GM04503 (cell line): ENCODE measurements at regions not wholly inside any gene's neighbourhood (a gene's known extent, or its start where the extent isn't known, plus 50 kb on each side); places are given as distances from the start of the nearest gene placed in this dataset.
"Not testable (repeated sequence)": the region's sequence is repeated elsewhere in the genome, so short reads cannot be mapped to it uniquely, and the experiment has no call there.

ENCODE experiments used
- DNase-seq: peaks from one replicate; pipeline ENCODE4 v3.0.0-alpha.2; 2012; ENCODE audit warnings: low read depth

DNA sequence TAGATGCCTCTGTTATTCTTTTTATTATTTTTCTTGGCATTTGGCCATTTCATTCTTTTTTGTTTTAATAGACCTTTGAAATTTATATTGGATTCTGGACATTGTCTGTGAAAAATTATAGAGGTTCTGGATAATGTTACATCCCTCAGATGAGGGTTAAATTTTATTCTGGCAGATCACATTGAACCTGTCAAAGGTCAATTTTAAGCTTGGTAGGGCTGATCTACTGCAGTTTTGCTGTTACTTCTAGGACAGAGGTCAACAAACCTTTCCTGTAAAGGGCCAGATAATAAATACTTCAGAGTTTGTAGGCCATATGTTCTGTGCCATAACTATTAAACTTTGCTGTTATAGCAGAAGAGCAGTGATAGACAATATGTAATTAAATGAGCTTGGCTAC, 318.9 kb upstream of the DPPA4 start:
- DNase-seq: no peak

DNA sequence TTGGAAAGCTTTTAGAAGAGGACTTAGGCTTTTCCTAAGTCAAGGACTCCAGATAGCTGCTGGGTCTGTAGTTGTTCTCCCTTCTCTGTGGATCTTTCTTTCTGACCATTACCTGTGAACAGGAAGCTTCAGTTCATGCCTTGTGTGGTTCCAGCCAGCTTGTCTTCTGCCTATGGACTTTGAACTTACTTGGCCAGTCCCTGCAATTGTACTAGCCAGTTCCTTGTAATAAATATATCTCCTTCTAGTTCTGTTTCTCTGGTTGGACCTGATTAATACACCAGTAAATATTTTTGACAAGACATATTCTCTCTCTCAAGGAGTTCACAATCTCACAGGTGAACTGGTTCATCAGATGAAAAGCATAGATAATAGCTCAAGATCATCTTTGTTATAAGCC, 341.3 kb upstream of the DPPA4 start:
- DNase-seq: no peak

DNA sequence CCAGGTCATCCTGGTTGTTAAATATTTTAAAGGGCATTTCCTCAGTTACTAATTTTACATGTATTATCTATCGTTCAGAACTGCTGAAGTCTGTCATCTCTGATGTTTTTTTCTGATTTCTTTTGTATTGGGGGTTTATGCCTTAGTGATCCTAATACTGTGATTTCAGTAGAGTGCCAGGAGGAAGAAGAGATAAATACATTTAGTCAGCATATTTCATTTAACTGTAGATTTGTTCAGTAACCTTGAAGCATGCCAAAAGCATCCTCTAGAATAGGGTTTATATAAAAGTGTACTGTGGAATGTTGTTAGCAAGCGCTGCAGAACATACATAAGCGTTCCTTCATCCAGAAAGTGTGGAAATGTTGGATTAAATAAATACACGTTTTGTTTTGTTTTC, 342.3 kb upstream of the DPPA4 start:
- DNase-seq: no peak

DNA sequence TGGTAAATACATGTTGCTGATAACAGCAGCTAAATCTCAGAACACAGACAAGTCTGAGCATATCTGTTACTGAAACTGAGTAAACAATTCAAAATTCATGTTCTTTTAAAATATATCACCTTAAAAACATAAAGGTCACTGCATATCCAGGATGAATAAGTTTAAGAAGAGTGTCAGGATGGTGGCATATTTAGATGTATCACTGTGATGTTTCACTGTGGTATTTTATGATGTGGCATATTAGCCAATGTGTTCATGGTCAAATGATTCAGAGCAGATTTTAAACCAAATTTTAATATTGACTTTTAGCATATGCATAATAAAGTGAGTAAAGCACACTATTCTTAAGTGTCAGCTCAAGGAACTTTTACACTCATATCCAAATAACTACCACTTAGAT, 346.4 kb upstream of the DPPA4 start:
- no peak for DNase-seq

DNA sequence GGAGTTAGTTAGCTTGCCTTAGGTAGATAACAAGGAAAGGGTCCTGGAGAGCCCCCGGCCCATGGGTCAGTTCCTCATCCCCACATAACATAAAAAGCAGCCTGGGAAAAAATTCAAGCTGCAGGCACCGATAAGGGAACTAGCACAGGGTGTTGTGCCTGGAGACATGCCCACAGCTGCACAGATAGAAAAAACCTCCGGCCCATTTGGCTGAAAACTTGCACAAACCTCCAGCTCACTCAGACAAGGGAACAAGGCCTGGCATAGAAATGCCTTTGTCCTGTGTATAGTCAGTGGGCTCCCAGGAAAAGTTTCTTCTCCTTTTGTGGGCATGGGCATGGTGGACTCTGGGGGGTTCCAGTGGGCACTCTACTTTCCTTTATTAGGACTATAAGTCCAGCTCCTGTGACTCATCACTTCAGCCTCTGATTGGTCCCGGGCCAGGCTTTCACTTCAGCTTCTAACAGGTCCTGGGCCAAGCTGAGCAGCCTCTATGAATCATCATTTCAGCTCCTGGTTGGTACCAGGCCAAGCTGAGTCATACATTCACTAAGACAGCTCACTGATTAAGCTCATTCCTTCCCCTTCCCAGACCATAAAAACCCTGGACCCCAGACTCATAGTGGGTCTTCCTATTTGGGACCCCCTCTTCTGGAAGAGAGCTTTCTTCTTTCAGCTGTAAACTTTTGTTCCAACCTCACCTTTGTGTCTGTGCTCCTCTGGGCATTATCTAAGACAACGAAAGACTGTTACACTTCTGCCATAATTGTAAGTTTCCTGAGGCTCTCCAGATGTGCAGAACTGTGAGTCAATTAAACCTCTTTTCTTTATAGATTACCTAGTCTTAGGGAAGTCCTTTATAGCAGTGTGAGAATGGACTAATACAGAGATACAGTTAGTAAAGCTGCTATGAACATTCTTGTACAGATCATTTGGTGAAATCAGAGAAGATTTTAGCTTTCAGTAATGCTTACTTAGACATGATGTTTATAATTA, 348.0 kb upstream of the DPPA4 start:
- peak; percentile 91 for DNase-seq

DNA sequence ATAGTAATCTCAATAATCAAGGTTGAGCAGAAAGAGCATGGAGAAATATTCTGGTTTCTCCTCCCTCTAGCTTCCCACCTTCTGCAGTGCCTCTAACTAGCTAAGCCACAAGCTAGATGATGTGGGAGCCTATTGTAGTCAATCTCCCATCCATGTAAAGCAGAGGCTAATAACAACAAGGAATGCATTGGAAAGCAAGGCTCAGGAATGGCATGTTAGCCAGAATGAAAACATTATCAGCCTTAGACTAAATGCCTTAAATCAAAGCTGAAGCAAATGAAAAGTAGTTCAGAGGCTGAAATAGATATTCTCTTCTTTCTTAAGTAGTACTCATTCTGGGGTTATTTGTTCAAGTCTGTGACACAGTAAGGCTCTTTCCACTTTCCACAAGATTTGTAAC, 350.3 kb upstream of the DPPA4 start:
- no peak for DNase-seq

DNA sequence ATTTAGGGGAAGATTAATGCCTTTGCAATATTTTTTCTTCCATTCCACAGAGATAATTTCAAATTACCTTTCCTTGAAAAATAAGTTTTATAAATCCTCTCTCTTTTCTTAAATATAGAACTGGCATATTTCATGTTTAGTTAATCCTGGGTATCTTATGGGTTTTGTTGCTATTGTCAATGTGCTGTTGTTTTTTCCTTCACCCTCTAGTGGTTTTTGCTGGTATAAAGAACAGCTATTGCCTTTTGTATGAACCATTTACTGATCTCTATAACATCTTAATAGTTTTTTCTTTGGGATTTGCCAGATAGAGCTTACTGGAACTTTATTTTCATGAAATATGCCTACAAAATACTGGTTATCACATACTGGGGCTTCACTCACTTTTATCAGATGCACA, 359.6 kb upstream of the DPPA4 start:
- no peak for DNase-seq

DNA sequence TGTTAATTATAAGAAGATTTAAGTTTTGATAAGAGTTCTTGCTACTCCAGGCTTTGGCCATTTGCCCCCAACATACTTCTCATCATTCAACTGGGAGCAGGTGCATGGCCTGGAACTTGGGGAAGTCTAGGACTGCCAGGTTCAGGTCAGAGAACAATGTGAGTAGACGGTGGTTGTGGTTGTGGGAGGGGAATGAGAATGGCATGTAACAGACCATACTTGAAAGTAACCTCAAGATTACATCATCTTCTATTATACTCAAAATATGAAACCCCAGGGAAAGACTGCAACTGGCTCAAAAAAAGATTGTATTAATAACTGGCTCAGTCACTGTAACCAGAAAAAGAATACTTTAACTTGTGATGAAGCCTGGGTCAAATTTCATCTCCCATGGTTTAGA, 364.9 kb upstream of the DPPA4 start:
- no peak for DNase-seq

DNA sequence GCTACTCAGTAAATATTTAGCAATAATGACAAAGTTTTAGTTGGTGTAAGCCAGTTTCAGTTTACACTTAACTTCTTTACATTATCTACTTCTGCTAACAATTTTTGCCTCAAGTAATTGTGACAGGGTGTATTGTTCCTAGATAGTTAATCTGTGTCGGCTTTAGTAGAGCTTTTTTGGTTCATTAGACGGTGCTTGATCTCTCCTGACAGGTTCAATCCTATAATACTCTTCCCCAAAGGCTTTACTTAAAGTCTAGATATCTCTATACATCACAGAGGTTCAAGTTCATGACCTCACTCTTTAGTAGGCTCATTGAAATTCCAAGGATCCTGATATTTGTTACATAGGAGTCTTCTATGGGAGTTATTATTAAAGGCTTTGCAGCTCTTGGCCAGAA, 365.6 kb upstream of the DPPA4 start:
- no peak for DNase-seq

DNA sequence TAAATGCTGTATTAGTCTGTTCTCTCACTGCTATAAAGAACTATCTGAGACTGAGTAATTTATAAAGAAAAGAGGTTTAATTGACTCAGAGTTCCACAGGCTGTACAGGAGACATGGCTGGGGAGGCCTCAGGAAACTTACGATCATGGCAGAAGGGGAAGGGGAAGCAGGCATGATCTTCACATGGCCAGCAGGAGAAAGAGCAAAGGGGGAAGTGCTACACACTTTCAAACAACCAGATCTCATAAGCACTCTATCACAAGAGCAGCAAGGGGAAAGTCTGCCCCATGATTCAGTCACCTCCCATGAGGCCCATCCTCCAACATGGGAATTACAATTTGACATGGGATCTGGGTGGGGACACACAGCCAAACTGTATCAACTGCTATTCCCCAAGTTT, 367.8 kb upstream of the DPPA4 start:
- DNase-seq: not testable (repeated sequence)

DNA sequence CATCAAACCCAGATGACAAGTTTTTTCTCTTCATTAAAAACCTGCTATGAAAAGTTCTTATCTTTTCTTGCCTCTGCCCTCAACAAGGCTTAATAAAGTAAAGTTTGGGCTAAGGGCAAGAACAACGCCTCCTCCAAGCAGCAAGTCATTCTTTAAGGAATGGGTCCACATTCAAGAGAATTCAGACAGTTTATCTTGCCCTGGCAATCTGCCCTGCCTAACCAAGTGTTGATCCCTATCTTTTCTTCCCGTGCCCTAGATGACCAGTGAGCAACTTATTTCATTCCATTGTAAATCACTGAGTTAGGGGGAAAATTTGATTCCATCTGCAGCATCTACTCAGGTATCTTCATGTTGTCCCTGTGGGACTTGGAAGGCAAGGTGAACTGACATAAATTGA, 370.3 kb upstream of the DPPA4 start:
- no peak for DNase-seq

DNA sequence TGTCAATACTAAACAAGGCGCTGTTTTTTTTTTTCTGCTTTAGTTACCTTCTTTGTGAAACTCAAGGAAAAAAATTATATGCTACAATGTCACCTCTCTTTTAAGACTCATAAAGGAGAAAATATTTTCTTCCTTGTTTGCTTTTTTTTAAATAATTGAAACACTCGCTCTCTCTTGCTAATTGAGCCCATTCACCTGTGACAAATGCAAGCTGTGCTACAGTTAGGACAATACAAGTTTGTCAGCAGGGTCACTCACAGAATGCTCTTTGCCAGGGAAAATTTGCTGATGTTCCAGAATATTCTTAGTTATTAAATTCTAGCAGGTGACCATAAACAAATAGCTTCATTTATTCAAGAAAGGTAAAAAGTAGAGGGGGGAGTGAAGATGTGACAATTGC, 375.9 kb upstream of the DPPA4 start:
- DNase-seq: no peak

DNA sequence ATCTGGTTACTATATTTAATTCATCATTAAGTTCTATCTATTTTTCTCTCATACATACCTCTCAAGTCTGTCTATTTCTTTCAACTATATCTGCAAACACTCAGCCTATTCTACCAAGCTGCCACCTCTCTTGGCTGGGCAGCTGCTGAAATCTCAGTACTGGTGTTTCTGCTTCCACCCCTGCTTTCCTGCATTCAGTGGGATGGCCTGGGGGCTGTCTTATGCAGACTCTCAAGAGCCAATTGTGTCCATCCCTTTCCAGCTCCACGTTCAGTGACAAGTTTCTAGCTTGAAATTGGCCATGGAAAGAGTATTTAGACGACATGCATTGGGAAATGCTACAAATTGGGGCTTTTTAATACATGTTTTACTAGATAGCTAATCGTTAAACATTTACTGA, 378.4 kb upstream of the DPPA4 start:
- DNase-seq: no peak

DNA sequence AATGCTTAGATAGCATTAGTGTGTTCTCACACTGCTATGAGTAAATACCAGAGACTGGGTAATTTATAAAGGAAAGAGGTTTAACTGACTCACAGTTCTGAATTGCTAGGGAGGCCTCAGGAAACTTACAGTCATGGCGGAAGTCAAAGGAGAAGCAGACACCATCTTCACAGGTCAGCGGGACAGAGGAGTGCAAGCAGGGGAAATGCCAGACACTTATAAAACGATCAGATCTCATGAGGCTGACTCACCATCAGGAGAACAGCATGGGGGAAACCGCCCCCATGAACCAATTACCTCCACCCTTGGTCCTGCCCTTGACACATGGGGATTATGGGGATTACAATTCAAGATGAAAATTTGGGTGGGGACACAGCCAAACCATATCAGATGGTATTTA, 381.5 kb upstream of the DPPA4 start:
- DNase-seq: no peak

DNA sequence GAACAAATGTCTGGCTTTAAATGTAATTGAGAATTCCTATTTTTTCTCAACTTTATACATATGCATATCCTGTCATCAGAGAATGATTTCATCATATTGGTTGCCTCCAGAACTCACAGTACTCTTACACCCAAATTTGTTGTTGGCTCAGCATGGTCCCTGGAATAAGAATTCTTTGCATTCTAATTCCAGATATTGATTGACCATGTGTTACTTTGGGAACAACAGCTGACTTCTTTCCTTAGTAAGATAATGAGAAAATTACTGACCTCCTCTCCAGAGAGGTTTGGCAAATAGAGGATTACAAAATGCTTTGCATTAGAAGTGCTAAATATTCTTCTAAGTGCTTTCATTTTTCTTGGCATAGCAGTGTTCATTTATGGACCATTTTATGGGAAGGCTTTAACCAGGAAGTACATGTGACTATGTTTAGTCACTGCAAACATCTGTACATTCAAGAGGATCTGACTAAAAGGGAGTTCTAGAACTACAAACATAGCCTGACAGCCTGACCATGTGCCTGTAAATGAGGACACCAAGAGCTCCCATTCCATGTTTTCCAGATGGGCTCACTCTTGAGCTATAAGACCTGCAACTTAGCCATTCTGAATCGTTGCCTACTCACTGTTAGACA, 391.6 kb upstream of the DPPA4 start:
- no peak for DNase-seq

DNA sequence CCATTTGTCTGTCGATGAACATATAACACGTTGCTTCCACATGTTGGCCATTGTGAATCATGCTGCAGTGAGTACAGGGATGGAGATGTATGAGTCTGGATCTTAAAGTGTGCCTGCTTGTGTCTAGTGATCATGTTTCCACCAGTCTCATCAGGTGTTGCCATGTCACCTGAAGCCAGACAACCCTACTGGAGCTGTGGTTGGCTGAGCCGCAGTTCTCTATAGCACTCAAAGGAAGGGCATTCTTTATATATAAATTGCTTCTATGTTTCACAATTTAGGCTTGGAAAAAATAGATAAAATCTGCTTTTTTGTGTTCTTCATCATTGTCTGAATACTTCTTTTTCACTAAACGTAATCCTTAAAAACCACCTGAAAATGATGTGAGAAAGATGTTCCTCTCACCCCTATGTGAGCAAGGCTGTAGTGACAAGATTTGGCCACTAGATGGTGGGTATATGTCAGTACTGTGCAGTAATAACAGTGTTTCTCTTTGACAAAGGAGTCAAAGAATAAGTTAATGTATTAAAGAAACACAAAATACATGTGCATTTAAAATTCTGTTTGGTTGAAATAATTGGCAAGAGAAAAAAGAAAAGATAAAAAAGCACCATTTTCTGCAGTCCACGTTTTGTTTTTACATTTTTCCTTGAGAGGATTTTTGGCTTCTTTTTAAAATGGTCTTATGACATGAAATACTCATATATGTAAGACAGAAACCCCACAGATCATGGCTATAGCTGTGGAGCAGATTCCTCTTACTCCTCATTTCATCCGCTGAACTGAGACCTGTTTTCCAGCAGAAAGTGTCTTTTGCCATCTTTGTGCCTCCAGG, 394.5 kb upstream of the DPPA4 start:
- DNase-seq: peak; percentile 12

DNA sequence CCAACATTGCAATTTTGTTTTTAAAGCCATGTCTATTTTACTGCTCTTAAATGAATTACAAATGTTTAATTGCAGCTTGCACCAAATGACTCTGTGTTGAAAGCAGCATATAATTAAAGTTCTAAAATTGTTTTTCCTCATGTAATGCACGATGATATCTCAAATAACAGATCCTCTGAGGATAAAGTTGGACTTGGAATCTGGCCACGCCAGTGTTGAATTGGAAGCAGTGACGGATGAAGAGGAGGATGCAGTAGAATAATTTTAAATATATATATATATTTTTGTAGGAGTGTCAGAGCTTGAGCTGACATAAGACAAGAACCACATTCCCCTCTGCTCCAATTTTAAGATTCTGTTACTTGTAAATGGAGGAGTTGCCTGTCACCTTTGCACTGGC, 406.6 kb upstream of the DPPA4 start:
- no peak for DNase-seq

DNA sequence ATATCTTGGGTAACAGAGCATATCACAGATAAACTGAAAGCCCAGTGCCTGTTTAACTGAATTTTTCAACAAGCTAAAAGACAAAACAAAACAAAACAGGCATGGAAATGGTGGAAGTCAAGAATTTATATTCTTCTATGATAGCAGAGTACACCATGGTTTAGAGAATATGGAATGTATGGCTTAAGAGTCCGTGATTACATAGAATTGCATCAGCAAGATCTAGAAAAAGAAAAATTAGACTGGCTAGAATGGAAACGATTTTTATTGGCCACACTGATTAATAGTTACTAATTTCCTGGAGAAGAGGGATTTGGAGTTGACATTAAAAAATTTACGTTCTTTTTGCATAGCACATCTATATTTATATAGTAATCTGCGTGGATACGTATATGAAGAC, 435.2 kb upstream of the DPPA4 start:
- no peak for DNase-seq

DNA sequence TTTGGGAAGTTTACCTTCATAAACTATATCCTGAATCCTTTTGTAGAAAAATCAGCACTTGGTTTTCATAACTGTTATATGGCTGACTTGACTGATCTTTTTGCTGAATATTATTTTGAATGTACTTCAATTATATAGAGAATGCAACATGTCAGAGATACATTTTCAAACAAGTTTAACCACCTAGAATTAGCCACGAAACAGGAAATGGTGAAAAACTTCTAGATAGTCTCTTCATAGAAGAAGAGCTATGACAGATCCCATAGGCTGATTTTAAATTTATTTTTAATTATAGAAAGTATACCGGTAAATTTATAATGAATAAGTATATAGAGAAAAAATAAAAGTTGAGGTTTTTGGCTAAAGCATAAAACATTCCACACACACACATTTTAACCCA, 436.8 kb upstream of the DPPA4 start:
- DNase-seq: no peak

DNA sequence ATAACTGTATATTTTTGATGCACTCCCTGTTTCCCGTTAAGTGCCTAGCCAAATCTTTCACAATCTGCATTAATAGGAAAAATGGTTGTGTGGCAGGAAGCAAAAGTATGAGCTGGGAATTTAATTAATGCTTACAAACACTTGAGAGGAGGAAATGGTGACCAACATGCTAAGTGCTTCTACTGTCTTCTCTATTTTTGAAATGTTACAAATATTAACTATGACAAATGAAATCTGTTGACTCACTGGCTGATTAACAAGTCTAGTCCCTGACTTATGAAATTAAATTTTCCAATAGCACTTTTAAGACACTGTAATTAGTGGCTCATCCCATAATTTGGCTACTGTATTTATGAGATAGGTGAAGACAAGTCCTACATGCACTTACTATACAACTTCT, 446.9 kb upstream of the DPPA4 start:
- DNase-seq: no peak

DNA sequence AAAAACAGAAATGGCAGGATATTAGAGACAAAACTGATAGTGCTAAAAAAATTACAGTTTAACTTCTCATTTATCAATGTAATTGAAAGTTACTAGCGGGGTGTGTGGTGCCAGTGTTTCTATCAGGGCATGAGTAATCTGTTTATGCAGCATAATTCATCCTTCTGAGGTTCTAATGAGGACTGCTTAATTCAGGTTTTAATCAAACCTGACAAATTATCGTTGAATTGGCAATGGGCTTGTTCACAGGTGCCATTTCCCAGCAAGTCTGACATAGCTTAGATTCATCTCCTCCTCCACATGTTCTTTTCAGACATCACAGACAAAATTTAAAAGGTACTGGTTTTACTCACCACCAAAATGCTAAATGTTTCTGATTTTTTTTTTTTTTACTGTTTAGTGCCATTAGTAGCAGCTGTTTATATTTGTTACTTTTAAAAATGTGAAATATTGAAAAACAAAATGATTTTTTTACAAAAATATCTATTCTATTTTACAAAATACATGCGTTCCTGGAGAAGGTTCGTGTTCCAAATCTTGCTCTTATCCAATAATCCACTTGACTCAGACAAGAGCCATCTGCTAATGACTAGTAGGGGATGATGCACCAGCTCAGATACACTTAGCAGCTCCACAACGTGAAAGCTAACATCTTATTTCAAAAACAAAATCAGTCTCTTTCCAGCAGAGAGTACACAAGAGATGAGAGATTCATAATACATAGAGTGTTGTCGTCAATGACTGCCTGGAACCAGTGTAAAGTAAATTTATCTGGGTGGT, 447.7 kb upstream of the DPPA4 start:
- no peak for DNase-seq

DNA sequence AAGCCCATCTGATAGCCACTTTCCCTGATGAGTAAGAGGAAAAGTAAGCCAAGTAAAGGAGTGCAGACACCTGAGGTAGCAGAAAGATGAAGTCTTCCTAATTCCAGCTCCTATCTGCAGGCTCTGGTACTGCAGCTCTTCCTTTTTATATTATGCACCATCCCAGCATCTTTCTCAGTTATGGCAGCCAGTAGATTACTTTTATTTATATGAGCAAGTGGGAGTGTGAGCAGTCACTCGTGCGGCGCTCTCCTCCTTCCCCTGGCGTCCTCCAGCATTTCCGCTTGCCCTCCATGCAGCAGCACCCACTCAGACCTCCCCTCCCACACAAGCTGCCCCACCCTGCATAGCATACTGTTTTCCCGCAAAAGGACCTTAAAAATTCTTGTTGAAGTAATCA, 465.9 kb upstream of the DPPA4 start:
- DNase-seq: no peak
